Activated CD8-positive, alpha-beta memory T cell treated with anti-CD3 and anti-CD28 coated beads, Interleukin-2, amount 10 ng/mL, durations not matched to agents 7 days and 5 days (primary cell): ENCODE measurements at regions not wholly inside any gene's neighbourhood (a gene's known extent, or its start where the extent isn't known, plus 50 kb on each side); places are given as distances from the start of the nearest gene placed in this dataset.

Source experiments
- ATAC-seq: fragments of 150-1000 bp; cut with Tn5 transposase; one replicate; pipeline ENCODE4 v1.10.0; 2021; ENCODE audit warnings: moderate library complexity
- CTCF ChIA-PET: fragments of 350-600 bp; sonication (Branson Sonifier 250); formaldehyde crosslinking; loops from one replicate; lab custom pipeline; 2021; ENCODE audit warnings: antibody characterized with exemption; lab: Charles Lee
- DNase-seq: peaks from one replicate; pipeline ENCODE4 v3.0.0-alpha.2; 2020
- H3K27ac Mint-ChIP-seq: one replicate; pipeline ENCODE4 v1.8.0; 2021; ENCODE audit warnings: mild to moderate bottlenecking, mixed read lengths
- H3K27me3 Mint-ChIP-seq: one replicate; pipeline ENCODE4 v1.8.0; 2021; ENCODE audit warnings: mixed read lengths
- H3K36me3 Mint-ChIP-seq: one replicate; pipeline ENCODE4 v1.8.0; 2021; ENCODE audit warnings: mild to moderate bottlenecking, mixed read lengths
- H3K4me1 Mint-ChIP-seq: one replicate; pipeline ENCODE4 v1.8.0; 2021; ENCODE audit warnings: mixed read lengths
- H3K4me3 Mint-ChIP-seq: one replicate; pipeline ENCODE4 v1.8.0; 2021; ENCODE audit warnings: mild to moderate bottlenecking, moderate library complexity, mixed read lengths
- H3K9me3 Mint-ChIP-seq: one replicate; pipeline ENCODE4 v1.8.0; 2022; ENCODE audit warnings: low read depth, mixed read lengths

DNA sequence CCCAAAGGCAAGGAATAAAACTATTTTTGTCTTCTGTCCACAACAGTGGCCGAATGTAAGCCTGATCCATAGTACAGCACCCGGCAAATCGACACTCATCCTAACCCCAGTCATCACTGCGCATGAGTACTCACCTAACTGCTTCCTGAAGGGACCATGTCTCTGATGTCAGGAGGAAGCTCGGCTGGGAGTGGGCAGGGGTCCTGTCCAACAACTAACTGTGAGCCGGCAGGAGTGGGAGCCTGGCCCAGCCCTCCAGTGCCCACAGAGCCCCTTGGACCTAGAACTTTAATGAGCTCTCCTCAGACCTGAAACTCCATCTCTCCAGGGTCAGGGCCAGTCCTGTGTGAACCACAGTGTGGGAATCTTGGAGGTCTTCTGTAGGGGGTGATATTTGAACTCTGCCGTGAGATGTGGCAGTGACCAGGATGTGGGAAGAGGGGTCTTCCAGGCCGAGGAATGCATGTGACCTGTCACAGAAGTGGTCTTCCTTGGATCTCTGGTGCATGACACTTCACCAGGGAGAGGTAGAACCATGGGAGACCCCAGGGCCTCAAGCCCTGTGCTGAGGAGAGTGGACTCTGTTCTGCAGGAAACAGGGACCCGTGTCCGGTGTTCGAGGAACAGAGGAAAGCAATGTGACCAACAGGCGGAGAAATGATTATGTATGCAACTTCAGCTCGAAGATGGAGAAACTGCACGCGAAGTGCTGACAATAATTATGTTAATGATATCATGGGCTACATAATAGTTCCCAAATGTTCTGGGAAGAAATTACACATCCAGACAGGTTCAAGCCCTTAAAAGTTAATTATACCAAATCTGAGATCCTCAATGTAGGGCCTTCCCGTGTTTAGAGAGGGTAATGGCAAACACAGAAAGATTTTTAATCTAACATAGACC, 240.1 kb upstream of the HDAC4 start:
- no peak for ATAC-seq
- Mint-ChIP-seq H3K4me1 (no peaks in the 10 kb centered on the region), H3K27me3 (no peaks in the 10 kb centered on the region), H3K36me3 (peaks cover 1% of the 10 kb centered on the region), H3K4me3 (no peak overlapping the region), H3K27ac (no peak overlapping the region), H3K9me3 (no peaks in the 10 kb centered on the region)
- DNase-seq = peak; percentile 38
- CTCF ChIA-PET = no interaction called here

- no peak for ATAC-seq
- CTCF ChIA-PET = no interaction called here
- Mint-ChIP-seq H3K4me3 (no peak overlapping the region), H3K4me1 (no peaks in the 10 kb centered on the region), H3K27ac (no peak overlapping the region), H3K36me3 (peaks cover 1% of the 10 kb centered on the region), H3K9me3 (no peaks in the 10 kb centered on the region), H3K27me3 (no peaks in the 10 kb centered on the region)
- peak; percentile 33 for DNase-seq
Measured at GRCh38 chr2:239640210-239640609, 239.4 kb upstream of the HDAC4 start.

GRCh38 chr2:239639421-239640185, 238.8 kb upstream of the HDAC4 start:
- Mint-ChIP-seq H3K27me3 (no peaks in the 10 kb centered on the region), H3K9me3 (no peaks in the 10 kb centered on the region), H3K36me3 (no peaks in the 10 kb centered on the region), H3K4me1 (no peaks in the 10 kb centered on the region), H3K4me3 (no peak overlapping the region), H3K27ac (no peak overlapping the region)
- ATAC-seq (no peak), DNase-seq (peak; percentile 22)
- CTCF ChIA-PET = no interaction called here

DNA sequence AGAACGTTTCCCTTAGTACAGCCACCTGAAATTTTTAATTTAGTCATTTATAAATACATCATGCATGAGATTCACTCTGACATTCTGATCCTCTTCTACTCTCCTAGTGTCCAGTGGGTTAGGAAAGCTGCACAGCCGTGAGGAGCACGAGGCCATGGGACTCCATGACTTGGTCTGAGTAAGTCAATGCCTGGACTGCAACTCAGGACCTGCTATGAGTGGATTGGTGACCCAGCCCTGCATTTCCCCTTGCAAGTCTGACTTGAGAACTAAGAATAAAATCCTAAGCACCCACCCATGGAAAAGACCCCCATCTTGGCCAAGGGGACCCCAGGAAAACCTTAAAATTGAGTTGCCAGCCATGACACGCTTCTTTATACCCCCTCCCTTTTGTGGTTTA, 237.6 kb upstream of the HDAC4 start:
- DNase-seq = no peak
- Mint-ChIP-seq H3K4me3 (no peak overlapping the region), H3K9me3 (no peaks in the 10 kb centered on the region), H3K27ac (no peak overlapping the region), H3K4me1 (no peaks in the 10 kb centered on the region), H3K27me3 (no peaks in the 10 kb centered on the region), H3K36me3 (no peaks in the 10 kb centered on the region)
- CTCF ChIA-PET = no interaction called here
- ATAC-seq = no peak

DNA sequence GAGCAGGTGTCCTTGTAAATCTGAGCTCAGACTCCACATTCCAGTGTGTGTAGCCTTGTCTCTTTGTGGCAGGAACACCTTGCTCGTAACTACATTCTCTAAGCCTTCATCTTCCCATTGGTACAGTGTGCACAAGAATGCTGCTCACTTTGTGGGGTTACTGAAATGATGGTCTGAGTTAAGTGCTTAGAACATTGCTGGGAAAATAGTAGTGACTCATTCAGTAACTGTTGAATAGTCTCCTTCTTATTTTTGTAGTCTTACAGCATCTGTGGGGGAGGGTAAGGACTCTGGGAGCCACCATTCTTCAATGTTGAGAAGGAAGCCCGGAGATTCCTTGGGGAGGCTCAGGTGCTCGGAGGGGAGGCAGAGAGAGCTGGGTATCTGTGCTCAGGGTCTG, 236.0 kb upstream of the HDAC4 start:
- ATAC-seq (no peak), DNase-seq (no peak)
- Mint-ChIP-seq H3K9me3 (no peaks in the 10 kb centered on the region), H3K4me1 (no peaks in the 10 kb centered on the region), H3K27me3 (no peaks in the 10 kb centered on the region), H3K27ac (no peak overlapping the region), H3K36me3 (no peaks in the 10 kb centered on the region), H3K4me3 (no peak overlapping the region)
- CTCF ChIA-PET = no interaction called here

DNA sequence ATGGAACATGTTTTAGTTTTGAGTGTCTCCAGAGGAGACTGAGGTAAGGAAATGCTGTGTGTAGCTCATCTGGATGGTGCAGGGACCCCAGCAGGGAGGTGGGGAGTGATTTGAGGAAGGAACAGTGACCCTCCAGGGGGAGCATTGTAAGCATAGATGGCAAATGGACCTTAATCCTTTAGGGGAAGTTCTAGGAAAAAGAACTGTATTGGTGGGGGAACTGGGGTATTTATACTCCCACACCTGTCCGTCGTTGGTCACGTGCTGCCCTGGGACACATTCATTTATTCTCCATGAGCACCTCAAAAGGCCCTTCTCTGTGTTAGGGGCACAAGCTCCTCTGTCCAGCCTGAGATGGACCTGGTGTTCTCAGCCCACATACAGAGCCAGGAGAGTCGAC, 233.9 kb upstream of the HDAC4 start:
- CTCF ChIA-PET = no interaction called here

GRCh38 chr2:239630618-239631286, 229.9 kb upstream of the HDAC4 start:
- Mint-ChIP-seq H3K4me1 (peaks cover 19% of the 10 kb centered on the region), H3K27me3 (no peaks in the 10 kb centered on the region), H3K27ac (no peak overlapping the region), H3K36me3 (no peaks in the 10 kb centered on the region), H3K9me3 (no peaks in the 10 kb centered on the region), H3K4me3 (no peak overlapping the region)
- CTCF ChIA-PET = no interaction called here
- DNase-seq = no peak
- no peak for ATAC-seq

More for the DNA sequence above, 233.9 kb upstream of the HDAC4 start:
- Mint-ChIP-seq H3K27me3 (no peaks in the 10 kb centered on the region), H3K9me3 (no peaks in the 10 kb centered on the region), H3K4me3 (no peak overlapping the region), H3K27ac (no peak overlapping the region), H3K36me3 (no peaks in the 10 kb centered on the region), H3K4me1 (peaks cover 5% of the 10 kb centered on the region)
- ATAC-seq = no peak
- no peak for DNase-seq

DNA sequence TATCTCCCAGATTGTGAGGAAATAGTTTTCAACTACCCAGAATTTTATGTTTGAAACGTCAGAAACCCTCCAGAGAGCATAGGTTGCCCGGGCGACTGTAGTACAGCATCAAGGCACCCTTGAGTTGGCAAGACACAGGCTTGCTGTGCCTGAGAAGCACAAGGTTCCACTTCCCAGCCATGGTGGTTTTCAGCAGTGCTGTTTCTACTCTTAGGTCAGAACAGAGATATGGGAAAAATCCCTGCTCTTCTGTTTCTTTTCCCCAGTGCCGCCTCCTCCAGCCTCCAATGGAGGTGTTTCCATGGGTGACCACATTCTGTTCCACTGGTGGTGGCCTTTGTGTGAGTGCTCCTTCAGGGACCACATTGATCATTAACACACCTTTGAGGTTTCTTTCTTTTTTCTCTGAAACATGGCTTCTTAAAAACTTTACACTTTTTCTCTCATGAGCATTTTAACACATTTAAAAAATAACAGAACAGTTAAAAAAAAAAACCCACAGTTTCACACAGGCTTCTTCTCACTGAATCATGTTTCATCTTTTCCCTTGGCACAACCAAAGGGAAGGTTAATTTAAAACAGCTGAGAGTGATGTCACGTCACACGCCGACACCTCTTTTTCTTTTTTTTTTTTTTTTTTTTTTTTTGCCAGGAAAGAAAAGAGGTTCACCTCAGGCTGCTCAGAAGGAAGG, 229.3 kb upstream of the HDAC4 start:
- H3K9me3 Mint-ChIP-seq = no peaks in the 10 kb centered on the region
- CTCF ChIA-PET = no interaction called here
- no peaks in the 10 kb centered on the region for H3K36me3 Mint-ChIP-seq
- DNase-seq (no peak), ATAC-seq (no peak)
- H3K27me3 Mint-ChIP-seq = no peaks in the 10 kb centered on the region
- no peak overlapping the region for H3K4me3 Mint-ChIP-seq
- no peak overlapping the region for H3K27ac Mint-ChIP-seq
- H3K4me1 Mint-ChIP-seq = peaks cover 26% of the 10 kb centered on the region

- no peak overlapping the region for H3K4me3 Mint-ChIP-seq
- no peak overlapping the region for H3K27ac Mint-ChIP-seq
- H3K27me3 Mint-ChIP-seq = peaks cover 3% of the 10 kb centered on the region
- DNase-seq (no peak), ATAC-seq (no peak)
- peaks cover 47% of the 10 kb centered on the region for H3K4me1 Mint-ChIP-seq
- CTCF ChIA-PET = interaction anchor here (1.0 to 1.4 kb wide), 3 partner anchors 10 to 605 kb away, joined by 3 to 4 read pairs (median 3); no protein-coding TSS in a partner anchor
- H3K36me3 Mint-ChIP-seq = no peaks in the 10 kb centered on the region
- H3K9me3 Mint-ChIP-seq = no peaks in the 10 kb centered on the region
Measured at GRCh38 chr2:239626961-239627592, 226.3 kb upstream of the HDAC4 start.

- no peaks in the 10 kb centered on the region for H3K9me3 Mint-ChIP-seq
Measured at GRCh38 chr2:239625971-239626734, 225.3 kb upstream of the HDAC4 start.

DNA sequence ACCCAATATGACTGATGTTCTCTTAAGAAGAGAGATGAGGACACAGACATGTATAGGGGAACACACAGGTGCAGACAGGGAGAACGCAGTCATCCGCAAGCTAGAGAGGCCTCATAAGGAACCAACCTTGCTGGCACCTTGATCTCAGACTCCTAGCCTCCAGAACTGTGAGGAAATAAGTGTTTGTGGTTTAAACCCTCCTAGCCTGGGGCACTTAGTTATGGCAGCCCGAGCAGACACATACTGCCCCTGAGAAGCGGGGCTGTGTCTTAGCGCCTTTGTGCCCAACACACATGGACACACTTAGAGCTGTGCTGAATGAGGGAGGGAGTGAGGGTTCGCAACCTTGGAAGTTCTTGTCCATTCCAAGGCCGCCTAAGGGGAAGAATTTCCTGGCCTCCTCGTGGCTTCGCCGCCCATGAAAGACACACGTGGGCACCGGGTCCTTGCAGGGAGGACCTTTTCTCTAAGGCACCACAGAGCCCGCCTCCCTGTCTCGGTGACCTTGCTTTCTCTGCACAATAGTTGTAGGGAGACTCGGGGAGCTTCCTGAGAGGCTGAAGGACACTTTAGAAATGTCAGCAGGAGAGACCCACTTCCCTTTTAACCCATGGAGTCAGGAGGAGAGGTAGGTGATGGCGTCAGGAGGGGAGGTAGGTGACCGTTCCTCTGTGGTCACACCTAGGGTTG, 224.5 kb upstream of the HDAC4 start:
- CTCF ChIA-PET = no interaction called here
- ATAC-seq (no peak), DNase-seq (no peak)
- Mint-ChIP-seq H3K36me3 (no peaks in the 10 kb centered on the region), H3K27me3 (peaks cover 3% of the 10 kb centered on the region), H3K4me1 (peaks cover 44% of the 10 kb centered on the region), H3K9me3 (no peaks in the 10 kb centered on the region), H3K4me3 (no peak overlapping the region), H3K27ac (peak overlapping the region; percentile 72)

More at GRCh38 chr2:239625971-239626734, 225.3 kb upstream of the HDAC4 start:
- ATAC-seq (peak; percentile 56), DNase-seq (peak; percentile 58)
- Mint-ChIP-seq H3K27ac (peak overlapping the region; percentile 72), H3K36me3 (no peaks in the 10 kb centered on the region), H3K4me1 (peaks cover 47% of the 10 kb centered on the region), H3K4me3 (no peak overlapping the region), H3K27me3 (peaks cover 3% of the 10 kb centered on the region)
- CTCF ChIA-PET = interaction anchor here (1.0 to 1.4 kb wide), 2 partner anchors 9 to 12 kb away, joined by 3 to 4 read pairs; no protein-coding TSS in a partner anchor

DNA sequence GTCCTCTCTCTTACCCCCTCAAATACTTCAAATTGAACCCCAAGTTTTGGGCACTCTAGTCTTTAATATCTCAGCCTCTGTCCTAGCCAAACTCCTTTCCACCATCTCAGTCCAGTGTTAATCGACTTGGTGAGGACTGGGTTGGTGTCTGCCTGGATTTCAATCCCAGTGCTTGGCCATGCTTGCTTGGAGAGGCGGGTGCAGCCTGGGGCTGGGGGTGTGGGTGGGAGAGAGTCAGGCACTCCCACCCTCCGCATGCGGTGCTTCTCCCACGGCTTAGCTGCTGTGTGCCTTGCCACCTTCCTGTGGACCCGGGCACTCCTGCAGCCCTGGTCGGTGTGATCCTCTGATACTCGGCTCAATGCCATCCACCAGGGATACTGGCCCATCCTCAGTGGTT, 220.8 kb upstream of the HDAC4 start:
- Mint-ChIP-seq H3K27me3 (peaks cover 10% of the 10 kb centered on the region), H3K4me3 (no peak overlapping the region), H3K4me1 (peaks cover 35% of the 10 kb centered on the region), H3K36me3 (peaks cover 2% of the 10 kb centered on the region), H3K9me3 (peaks cover 2% of the 10 kb centered on the region), H3K27ac (no peak overlapping the region)
- CTCF ChIA-PET = no interaction called here
- ATAC-seq (no peak), DNase-seq (peak; percentile 25)
